Thoracic aorta (tissue), 2 donors: ENCODE measurements at regions not wholly inside any gene's neighbourhood (a gene's known extent, or its start where the extent isn't known, plus 50 kb on each side); places are given as distances from the start of the nearest gene placed in this dataset.
"Not testable (repeated sequence)": the region's sequence is repeated elsewhere in the genome, so short reads cannot be mapped to it uniquely, and the experiment has no call there.

ENCODE experiments used
- ATAC-seq: fragments of 150-250 bp; one replicate; pipeline ENCODE4 v1.8.0; 2017; ENCODE audit warnings: low read depth; ENCODE audit not compliant: insufficient number of reproducible peaks, low FRiP score
- DNase-seq: peaks from one replicate; pipeline ENCODE4 v3.0.0-alpha.2; 2020; ENCODE audit warnings: low spot score
- H3K27ac ChIP-seq, 2 donors: fragments of 200-600 bp; sonication (generic); 1 replicate in 1 of 2; 2 replicates in 1 of 2; pipeline ENCODE4 v1.5.1; 2016; ENCODE audit warnings: mild to moderate bottlenecking in 2 of 2, moderate library complexity in 2 of 2
- H3K27me3 ChIP-seq: fragments of 200-600 bp; sonication (generic); replicated peaks from 2 replicates; pipeline ENCODE4 v1.6.0; 2016; ENCODE audit warnings: mild to moderate bottlenecking; ENCODE audit not compliant: insufficient read depth
- H3K36me3 ChIP-seq: fragments of 200-600 bp; sonication (generic); one replicate; pipeline ENCODE4 v1.5.1; 2016
- H3K4me1 ChIP-seq, 2 donors: fragments of 200-600 bp; sonication (generic); 1 replicate in 1 of 2; 2 replicates in 1 of 2; pipeline versions ENCODE4 v1.5.1 to v1.6.0; 2016; ENCODE audit warnings: low read depth in 2 of 2, mild to moderate bottlenecking in 1 of 2; ENCODE audit not compliant: control insufficient read depth in 1 of 2
- H3K4me3 ChIP-seq: fragments of 200-600 bp; sonication (generic); 2 replicates; pipeline ENCODE4 v1.5.1; 2016; ENCODE audit warnings: mild to moderate bottlenecking
- H3K9me3 ChIP-seq: fragments of 200-600 bp; sonication (generic); 2 replicates; pipeline ENCODE4 v1.5.1; 2016
- TF ChIP-seq, protein P1 (sequence below): fragments of 200-600 bp; sonication (generic); IDR thresholded peaks from one replicate; pipeline ENCODE4 v1.5.1; 2019; ENCODE audit warnings: antibody characterized with exemption

- no peaks in the 10 kb centered on the region for H3K9me3 ChIP-seq
- ATAC-seq, result no peak
- no peak overlapping the region for H3K27ac ChIP-seq
- no peaks in the 10 kb centered on the region for H3K4me1 ChIP-seq
- DNase-seq, result no peak
- no peak overlapping the region for H3K4me3 ChIP-seq
- H3K36me3 ChIP-seq, result no peaks in the 10 kb centered on the region
- TF ChIP-seq, protein P1, sequence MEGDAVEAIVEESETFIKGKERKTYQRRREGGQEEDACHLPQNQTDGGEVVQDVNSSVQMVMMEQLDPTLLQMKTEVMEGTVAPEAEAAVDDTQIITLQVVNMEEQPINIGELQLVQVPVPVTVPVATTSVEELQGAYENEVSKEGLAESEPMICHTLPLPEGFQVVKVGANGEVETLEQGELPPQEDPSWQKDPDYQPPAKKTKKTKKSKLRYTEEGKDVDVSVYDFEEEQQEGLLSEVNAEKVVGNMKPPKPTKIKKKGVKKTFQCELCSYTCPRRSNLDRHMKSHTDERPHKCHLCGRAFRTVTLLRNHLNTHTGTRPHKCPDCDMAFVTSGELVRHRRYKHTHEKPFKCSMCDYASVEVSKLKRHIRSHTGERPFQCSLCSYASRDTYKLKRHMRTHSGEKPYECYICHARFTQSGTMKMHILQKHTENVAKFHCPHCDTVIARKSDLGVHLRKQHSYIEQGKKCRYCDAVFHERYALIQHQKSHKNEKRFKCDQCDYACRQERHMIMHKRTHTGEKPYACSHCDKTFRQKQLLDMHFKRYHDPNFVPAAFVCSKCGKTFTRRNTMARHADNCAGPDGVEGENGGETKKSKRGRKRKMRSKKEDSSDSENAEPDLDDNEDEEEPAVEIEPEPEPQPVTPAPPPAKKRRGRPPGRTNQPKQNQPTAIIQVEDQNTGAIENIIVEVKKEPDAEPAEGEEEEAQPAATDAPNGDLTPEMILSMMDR, result no peak
- H3K27me3 ChIP-seq, result no peaks in the 10 kb centered on the region
These were observed 342.8 kb downstream of the TUSC7 start for GRCh38 chr3:117052395-117052794.

DNA sequence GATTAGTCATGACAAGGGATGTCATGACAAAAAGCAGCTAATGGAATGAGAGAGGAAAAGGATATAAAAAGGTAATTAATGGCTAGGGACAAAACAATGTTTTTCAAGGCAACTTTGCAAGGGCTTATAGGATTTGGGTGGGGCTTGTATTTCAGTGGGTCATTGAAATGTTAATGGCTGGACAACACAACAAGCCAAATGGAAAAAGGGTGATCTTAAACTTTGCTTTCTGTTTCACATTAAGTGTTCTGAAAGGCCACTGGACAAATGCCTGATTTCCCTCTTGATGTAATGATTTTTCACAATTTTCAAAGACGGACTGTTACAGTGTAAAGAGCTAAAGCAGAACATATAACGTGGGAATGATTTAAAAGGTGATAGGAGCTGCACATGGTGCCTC, 345.0 kb downstream of the TUSC7 start:
- no peak overlapping the region for H3K27ac ChIP-seq
- H3K4me1 ChIP-seq, result no peaks in the 10 kb centered on the region
- H3K27me3 ChIP-seq, result no peaks in the 10 kb centered on the region
- DNase-seq, result no peak
- no peak overlapping the region for H3K4me3 ChIP-seq
- TF ChIP-seq, protein P1, result no peak
- H3K36me3 ChIP-seq, result no peaks in the 10 kb centered on the region
- no peaks in the 10 kb centered on the region for H3K9me3 ChIP-seq
- no peak for ATAC-seq

DNA sequence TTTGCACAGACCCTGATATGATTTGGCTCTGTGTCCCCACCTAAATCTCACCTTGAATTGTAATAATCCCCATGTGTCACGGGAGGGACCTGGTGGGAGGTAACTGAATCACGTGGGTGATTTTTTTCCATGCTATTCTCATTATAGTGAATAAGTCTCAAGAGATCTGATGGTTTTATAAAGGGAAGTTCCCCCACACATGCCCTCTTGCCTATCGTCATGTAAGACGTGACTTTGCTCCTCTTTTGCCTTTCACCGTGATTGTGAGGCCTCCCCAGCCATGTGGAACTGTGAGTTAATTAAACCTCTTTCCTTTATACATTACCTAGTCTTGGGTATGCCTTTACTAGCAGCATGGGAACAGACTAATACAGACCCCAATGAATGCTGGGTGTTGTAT, 347.4 kb downstream of the TUSC7 start:
- not testable (repeated sequence) for H3K4me1 ChIP-seq, DNase-seq, H3K9me3 ChIP-seq, H3K36me3 ChIP-seq, H3K4me3 ChIP-seq, ATAC-seq, H3K27me3 ChIP-seq, H3K27ac ChIP-seq

GRCh38 chr3:117059067-117059955, 349.7 kb downstream of the TUSC7 start:
- no peak overlapping the region for H3K4me3 ChIP-seq
- no peak for ATAC-seq
- no peak overlapping the region for H3K27ac ChIP-seq
- H3K4me1 ChIP-seq, result no peaks in the 10 kb centered on the region
- H3K27me3 ChIP-seq, result no peaks in the 10 kb centered on the region
- H3K36me3 ChIP-seq, result no peaks in the 10 kb centered on the region
- DNase-seq, result no peak
- H3K9me3 ChIP-seq, result no peaks in the 10 kb centered on the region
- TF ChIP-seq, protein P1, result peak; percentile 37

- no peak for DNase-seq
- TF ChIP-seq, protein P1, result no peak
- no peak for ATAC-seq
These were observed 350.3 kb downstream of the TUSC7 start for GRCh38 chr3:117059956-117060270.

DNA sequence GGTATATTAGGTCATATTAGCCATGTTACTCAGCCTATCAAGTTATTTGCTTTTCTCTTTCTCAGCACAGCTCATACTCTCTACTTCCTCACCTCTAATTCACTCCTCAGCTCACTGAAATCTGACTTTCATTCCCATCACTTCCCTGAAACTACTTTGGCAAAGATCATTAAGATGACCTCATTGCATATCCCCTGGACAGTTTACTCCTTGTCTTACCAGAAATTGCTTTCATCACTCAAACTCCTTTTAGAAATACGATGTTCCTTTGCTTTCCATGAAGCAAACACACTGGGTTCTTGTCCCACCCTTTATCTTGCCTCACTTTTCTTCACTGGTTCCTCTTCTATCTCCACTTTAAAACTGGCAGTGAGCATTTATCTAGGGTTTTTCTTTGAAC, 354.4 kb downstream of the TUSC7 start:
- DNase-seq (no peak), ATAC-seq (no peak)
- no peaks in the 10 kb centered on the region for H3K9me3 ChIP-seq

More at GRCh38 chr3:117059956-117060270, 350.3 kb downstream of the TUSC7 start:
- Histone ChIP-seq H3K4me3 (no peak overlapping the region), H3K27ac (no peak overlapping the region), H3K27me3 (no peaks in the 10 kb centered on the region), H3K4me1 (no peaks in the 10 kb centered on the region), H3K9me3 (no peaks in the 10 kb centered on the region), H3K36me3 (no peaks in the 10 kb centered on the region)

More for the DNA sequence above, 354.4 kb downstream of the TUSC7 start:
- TF ChIP-seq, protein P1, result no peak
- no peak overlapping the region for H3K27ac ChIP-seq
- H3K4me1 ChIP-seq, result no peaks in the 10 kb centered on the region
- no peaks in the 10 kb centered on the region for H3K36me3 ChIP-seq
- H3K4me3 ChIP-seq, result no peak overlapping the region
- H3K27me3 ChIP-seq, result no peaks in the 10 kb centered on the region
